ENCODE measurements at regions not wholly inside any gene's neighbourhood (a gene's known extent, or its start where the extent isn't known, plus 50 kb on each side); places are given as distances from the start of the nearest gene placed in this dataset.

DNA sequence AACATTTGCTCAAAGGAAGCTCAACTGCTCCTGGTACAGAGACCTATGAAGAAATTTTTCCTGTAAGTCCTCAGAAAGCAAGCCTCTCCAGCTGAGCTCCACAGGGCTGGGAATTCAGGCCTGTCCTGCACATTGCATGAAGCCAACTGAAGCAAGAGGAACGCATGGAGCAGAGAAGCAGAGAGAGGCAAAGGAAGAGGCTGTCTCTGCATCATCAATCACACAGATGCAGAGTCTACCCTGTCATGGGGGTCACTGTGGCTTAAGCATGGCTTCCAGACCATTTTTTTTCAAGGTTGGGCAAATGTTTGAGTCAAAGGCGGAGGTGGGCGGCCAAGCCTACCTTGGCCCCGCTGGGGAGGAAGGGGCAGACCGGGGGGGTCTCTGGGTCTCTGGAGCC, 110.3 kb upstream of the MSX1 start:
- DNase-seq (ENCODE audit: low read depth in 3 of 3, low spot score in 2 of 3): no peak

GRCh38 chr4:4746444-4746843, 113.0 kb upstream of the MSX1 start:
- DNase-seq (ENCODE audit: low read depth in 3 of 3, low spot score in 2 of 3): no peak

- DNase-seq (ENCODE audit: low read depth in 3 of 3, low spot score in 2 of 3): no peak
Observed at GRCh38 chr4:4740071-4740470, 119.4 kb upstream of the MSX1 start.

- no peak for DNase-seq (ENCODE audit: low read depth in 3 of 3, low spot score in 2 of 3)
Observed at GRCh38 chr4:4735870-4736269, 123.6 kb upstream of the MSX1 start.

DNA sequence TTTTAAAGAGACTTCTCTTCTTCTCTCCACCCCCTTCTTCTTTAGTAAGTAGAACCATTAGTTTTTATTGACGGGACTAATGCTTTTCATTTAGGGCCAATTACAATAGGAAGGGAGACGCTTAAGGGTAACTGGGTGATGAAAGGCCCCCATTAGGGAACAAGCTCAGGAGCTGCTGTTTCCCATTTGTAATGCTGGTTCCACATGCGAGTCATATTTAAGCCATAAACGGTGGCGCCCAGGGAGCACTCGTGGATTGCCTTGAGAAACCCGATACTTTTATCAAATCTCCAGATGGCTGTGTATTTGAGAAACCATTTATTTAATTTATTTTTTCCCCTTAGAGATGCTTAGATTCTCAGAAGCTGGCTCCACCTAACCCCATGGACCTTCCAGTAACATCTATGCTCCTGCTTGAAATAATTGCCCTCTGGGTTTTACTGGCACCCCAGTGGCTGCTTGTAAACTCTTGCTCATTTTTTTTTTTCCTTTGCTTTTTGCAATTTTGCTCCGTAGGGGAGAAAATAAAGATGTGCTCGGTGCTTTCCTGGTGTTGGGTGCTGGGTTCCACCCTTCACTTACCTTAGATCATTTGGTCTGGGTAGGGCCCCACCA, 124.2 kb upstream of the MSX1 start:
- no peak for DNase-seq (ENCODE audit: low read depth in 3 of 3, low spot score in 2 of 3)

DNA sequence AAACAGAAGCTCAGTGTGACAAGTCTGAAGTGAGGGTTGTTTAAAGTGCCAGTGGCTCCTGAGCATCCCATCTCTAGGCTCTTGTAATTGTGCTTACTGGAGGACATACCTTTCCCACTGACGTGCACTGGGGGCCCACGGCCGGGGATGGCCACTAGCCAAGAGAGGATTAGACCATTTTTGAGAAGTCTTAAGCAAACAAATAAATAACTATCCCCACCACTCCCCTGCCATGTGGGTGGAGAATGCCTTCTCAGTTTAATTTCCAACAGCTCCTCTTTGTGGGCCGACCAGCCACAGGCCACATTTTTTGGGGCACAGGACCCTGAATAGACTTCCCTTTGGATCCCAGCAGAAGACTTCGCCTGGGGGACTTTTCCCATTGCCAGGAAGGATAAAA, 125.0 kb upstream of the MSX1 start:
- DNase-seq (ENCODE audit: low read depth in 3 of 3, low spot score in 2 of 3): no peak

DNA sequence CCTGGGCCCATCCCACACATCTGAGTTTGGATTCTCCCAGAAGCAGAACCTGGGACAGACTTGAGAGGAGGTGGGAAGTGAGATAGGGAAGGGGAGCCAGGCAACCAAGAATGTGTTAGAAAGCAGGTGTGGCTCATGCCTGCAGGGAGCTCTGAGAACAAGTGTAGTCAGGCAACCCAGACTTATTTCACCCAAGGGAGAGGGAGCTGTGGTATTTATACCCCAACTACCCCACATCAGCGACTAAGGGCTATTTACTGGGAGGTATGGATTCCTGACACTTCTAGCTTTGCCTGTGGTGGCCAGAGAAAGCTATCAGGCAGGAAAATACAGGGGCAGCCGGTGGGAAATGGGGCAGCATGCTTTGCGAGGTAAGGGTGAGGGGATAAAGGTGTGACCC, 125.8 kb upstream of the MSX1 start:
- DNase-seq (ENCODE audit: low read depth in 3 of 3, low spot score in 2 of 3): no peak

DNA sequence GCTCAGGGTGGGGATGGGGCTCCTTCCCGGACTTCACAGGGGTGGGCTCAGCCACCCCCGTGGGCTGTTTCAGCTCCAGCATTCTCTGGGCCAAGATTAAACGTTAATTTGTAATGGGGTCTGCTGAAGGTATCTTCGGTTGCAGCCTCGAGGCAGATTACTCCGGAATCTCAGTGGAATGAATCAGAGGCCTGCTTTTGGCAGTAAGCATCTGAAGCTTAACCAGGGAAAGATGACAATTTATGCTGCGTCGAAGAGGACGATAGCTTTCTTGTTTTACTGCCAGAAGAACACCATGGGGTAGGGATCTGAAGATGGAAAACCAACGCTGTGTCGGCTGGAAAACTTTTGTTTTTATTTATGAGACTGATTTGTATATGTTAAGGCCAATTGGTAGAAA, 129.2 kb upstream of the MSX1 start:
- no peak for DNase-seq (ENCODE audit: low read depth in 3 of 3, low spot score in 2 of 3)

GRCh38 chr4:4729206-4729605, 130.3 kb upstream of the MSX1 start:
- no peak for DNase-seq (ENCODE audit: low read depth in 3 of 3, low spot score in 2 of 3)

GRCh38 chr4:4727536-4727935, 131.9 kb upstream of the MSX1 start:
- no peak for DNase-seq (ENCODE audit: low read depth in 3 of 3, low spot score in 2 of 3)

DNA sequence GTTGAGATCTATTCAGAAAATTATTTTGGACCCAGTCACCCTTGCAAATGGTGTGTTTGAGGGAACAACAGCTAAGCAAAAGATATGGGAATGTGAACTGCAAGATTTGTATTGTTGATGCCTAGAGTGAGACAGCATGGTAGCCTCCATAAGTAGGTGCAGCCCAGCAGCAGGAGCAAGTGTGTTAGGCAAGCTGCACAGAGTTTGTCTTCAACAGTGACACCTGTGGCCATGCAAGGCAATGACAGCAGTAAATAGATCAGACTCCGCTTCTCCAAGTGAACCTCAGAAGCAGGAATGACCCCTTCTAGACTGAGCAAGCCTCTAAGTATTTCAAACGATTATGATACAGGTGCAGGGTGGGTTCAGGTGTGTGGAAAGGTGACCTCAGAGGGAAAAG, 133.4 kb upstream of the MSX1 start:
- DNase-seq (ENCODE audit: low read depth in 3 of 3, low spot score in 2 of 3): no peak

GRCh38 chr4:4724321-4724720, 135.1 kb upstream of the MSX1 start:
- DNase-seq (ENCODE audit: low read depth in 3 of 3, low spot score in 2 of 3): no peak

DNA sequence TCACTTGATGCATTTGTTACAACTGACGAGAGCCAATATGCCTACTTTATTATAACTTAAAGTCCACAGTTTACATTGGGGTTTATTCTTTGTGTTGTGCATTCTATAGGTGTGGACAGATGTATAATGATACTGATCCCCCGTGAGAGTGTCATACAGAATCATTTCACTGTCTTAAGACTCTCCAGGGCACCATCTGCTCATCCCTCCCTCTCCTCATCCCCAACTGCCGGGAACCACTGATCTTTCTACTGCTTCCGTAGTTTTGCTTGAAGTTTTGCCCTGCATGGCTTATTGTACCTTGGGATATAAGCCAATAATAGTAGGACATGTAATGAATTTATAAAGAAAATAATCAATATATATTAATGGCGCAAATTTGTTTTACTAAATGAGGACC, 137.8 kb upstream of the MSX1 start:
- no peak for DNase-seq (ENCODE audit: low read depth in 3 of 3, low spot score in 2 of 3)

GRCh38 chr4:4720646-4721045, 138.8 kb upstream of the MSX1 start:
- DNase-seq (ENCODE audit: low read depth in 3 of 3, low spot score in 2 of 3): no peak

DNA sequence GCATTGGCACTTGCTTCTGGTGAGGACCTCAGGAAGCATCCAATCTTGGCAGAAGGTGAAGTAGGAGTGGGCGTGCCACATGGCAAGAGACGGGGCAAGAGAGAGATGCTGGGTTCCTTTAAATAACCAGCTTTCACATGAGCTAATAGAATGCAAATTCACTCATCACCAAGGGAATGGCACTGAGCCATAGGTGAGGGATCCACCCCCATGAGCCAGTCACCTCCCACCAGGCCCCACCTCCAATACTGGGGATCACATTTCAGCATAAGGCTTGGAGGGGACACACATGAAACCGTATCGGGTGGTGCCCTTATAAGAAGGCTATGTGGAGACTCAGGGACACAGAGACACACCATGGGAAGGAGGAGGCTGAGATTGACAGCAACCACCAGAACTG, 140.0 kb upstream of the MSX1 start:
- no peak for DNase-seq (ENCODE audit: low read depth in 3 of 3, low spot score in 2 of 3)

- DNase-seq (ENCODE audit: low read depth in 3 of 3, low spot score in 2 of 3): no peak
Observed at GRCh38 chr4:4717692-4718091, 141.8 kb upstream of the MSX1 start.

DNA sequence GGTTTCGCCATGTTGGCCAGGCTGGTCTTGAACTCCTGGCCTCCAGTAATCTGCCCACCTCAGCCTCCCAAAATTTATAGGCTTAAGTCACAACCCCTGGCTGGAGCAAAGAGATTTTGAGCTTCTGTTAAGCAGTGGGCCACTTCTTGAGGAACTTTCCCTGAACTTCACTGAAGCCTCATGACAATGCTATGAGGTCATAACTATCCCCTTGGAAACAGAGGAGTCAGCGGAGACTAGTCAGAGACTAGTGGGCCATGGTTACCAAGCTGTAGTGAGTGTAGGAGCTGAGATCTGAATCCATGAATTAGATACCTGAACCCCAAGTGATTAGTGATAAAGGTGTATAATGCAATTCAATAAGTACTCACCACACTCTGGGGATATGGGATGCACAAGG, 145.1 kb upstream of the MSX1 start:
- no peak for DNase-seq (ENCODE audit: low read depth in 3 of 3, low spot score in 2 of 3)

- DNase-seq (ENCODE audit: low read depth in 3 of 3, low spot score in 2 of 3): no peak
Observed at GRCh38 chr4:4712800-4713528, 146.5 kb upstream of the MSX1 start.

- no peak for DNase-seq (ENCODE audit: low read depth in 3 of 3, low spot score in 2 of 3)
Observed at GRCh38 chr4:4711902-4712301, 147.6 kb upstream of the MSX1 start.

DNA sequence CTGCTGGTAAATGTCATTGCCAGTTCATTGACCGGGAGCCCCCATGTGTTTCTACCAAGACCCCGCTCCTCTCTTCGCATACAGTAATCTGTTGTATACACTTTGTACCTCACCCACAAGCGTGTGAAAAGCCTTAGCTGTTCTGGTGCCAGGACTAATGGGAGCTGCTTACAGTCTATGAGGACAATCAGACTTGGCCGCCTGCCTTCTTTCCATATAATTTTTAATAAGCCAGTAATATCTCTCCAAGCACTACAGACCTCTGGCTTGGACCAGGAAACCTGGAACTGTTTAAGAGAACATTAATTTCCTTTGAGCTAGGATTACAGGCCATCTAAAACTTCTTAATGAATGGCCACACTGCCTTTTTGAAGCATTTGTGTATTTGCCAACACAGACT, 149.7 kb upstream of the MSX1 start:
- no peak for DNase-seq (ENCODE audit: low read depth in 3 of 3, low spot score in 2 of 3)

DNA sequence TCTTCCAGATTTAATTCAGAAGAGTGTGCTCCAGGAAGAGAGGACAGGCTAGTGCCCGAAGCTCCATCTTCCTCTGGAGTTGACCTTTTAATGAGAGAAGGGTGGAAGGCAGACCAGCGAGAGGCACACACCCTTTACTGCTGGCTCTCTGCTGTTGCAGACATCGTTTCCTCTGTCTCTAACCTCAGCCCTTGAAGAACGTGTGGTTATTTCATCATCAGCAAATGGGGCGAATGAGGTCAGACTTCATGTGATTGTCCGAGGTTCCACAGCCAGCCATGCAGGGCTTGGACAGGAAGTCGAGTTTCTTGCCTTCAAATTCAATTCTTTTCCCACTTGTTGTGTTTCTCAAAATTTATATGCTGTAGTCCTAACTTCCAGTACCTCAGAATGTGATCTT, 155.2 kb upstream of the MSX1 start:
- DNase-seq (ENCODE audit: low read depth in 3 of 3, low spot score in 2 of 3): no peak

DNA sequence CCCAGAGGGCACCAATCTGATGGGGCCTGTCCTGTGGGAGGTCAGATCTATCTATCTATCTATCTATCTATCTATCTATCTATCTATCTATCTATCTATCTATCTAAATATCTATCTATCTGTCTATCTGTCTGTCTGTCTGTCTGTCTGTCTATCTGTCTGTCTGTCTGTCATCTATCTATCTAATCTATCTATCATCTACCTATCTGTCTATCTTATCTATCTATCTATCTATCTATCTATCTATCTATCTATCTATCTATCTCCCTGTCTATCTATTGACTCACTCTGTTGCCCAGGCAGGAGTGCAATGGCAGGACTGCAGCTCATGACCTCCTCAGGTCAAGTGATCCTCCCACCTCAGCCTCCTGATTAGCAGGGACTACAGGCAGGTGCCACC, 155.7 kb upstream of the STX18 start:
- no peak for DNase-seq (ENCODE audit: low read depth in 3 of 3, low spot score in 2 of 3)

DNA sequence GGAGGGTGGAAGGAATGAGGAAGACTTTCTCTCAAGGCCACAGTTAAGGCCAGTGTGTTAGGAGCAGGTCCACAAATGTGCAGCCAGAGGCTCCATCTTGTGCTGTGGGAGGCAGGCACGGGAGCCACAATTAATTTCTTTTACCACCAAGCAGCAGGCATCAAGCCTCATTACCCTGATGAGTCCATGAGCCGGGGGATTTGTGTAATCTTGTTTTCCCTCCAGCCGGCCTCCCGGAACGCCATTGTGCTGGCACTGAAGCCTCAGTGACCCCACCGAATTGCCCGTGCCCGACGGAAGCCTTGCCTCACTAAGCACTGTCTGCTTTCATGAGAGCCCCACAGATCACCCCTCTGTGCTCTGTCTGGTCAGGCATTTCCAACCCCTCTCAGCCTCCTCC, 154.7 kb upstream of the STX18 start:
- DNase-seq (ENCODE audit: low read depth in 3 of 3, low spot score in 2 of 3): no peak
